SK-N-DZ (cell line): ENCODE measurements at regions not wholly inside any gene's neighbourhood (a gene's known extent, or its start where the extent isn't known, plus 50 kb on each side); places are given as distances from the start of the nearest gene placed in this dataset.
"Not testable (repeated sequence)": the region's sequence is repeated elsewhere in the genome, so short reads cannot be mapped to it uniquely, and the experiment has no call there.

Source experiments
- DNase-seq: peaks from one replicate; pipeline ENCODE4 v3.0.0-alpha.2; 2015; ENCODE audit warnings: low spot score

DNA sequence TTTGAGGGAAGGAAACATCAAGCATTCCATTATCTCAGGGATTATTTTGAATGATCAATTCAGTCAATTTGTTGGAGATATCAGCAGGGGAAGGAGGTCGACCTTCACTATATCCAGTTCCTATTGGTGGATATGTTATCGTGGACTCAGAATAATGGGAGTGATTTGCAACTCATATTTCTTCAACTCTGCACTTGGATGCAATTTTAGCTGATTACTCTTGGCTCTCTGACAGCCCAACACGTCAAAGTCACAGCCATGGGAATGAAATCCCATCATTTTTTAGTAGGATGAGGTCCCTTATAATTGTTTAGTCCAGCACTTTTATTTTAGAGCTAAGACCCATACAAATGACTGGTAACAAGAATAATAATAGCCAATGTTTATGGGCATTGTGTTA, 371.8 kb upstream of the RPS23 start:
- no peak for DNase-seq

DNA sequence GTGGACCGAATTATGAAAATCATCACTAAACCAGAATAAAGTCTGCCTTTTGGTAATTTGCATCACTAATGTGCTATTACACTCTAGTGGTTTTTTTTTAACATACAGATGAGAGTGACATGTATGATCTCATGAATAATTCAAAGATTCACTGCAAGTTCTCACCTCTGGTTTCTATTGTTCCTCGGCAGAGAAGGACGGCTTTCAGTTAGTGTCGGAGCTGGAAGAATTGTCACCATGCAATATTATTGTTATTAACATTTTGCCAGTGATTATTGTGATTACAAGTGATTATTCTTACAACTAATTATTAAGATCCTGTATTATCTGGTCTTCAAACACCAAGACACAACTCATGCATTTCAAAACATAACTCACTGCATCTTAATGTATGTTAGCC, 366.6 kb upstream of the RPS23 start:
- DNase-seq, result no peak

DNA sequence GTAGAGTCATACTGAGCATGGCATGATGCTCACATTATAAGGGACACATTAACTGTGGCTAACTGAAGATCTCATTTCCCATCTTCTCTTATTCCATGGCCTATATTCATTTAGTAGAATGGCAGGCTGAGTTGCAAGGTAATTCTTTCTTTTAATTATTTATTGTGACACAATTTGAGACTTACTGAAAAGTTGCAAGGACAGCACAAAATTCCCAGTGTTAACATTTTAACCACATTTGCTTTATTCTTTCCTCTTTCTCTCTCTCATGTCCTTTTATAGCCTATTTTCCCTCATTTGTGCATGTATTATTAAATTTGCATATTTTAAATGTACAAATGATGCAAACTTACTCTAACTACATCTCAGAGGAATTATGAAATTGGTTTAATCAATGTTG, 366.1 kb upstream of the RPS23 start:
- DNase-seq, result no peak

DNA sequence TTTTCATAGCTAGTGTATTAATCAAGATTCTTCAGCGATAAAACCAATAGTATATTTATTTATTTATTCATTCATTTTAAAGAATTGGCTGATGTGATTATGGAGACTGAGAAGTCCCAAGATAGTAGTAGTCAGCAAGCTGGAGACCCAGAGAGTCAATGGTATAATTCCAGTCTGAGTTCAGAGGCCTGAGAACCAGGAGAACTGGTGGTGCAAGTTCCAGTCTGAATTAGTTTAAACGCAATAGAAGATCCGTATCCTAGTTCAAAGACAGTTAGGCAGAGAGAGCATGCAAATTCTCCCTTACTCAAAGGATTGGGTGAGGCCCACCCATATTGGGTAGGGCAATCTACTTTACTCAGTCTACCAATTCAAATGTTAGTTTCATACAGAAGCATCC, 364.2 kb upstream of the RPS23 start:
- no peak for DNase-seq

DNA sequence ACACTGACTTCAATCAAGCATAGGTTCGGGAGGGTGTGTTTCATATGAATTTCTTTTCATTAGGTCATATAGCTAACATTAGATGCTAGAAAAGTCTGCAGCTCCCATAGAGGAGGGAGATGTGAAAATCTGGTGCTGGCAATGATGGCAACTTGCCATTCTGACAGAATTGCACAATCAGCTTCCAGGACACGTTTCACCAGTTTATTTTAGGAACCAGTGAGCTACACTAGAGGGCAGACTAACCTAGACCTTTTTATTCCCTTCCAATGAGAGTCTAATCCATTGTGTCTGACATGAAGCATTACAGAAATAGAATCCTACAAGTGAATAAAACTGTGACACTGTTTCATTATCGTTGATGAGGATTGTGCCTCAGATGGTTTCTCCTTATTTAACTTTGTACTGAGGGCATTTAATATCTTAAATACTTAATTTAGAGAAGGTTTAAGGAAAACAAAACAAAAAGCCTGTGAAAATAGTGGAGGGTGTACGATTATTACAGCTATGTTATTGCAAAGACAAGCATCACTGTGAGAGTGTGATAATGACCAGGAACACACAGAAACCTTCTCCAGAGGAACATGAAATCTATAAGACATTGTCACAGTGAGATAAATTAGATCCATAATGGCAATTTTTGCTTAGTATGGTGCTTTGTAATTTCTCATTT, 363.3 kb upstream of the RPS23 start:
- peak; percentile 75 for DNase-seq

DNA sequence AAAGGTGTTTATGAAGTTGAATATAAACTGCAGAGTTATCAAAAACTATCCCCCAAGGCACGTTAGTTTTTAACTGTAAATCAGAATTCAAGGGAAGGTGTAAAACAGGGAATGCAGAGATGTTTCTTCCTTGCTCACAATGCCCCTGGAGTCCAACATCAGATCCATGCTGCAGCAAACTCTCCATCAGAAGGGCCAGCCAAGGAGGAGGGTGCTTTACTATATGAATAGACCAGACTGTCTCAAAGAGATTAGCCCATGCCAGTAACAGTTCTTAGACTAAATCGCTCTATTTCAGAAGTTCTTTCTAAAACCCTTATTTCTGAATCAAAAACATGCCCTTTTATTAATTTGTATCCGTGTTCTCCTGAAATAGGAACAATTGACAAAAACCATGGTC, 362.8 kb upstream of the RPS23 start:
- DNase-seq, result peak; percentile 8

DNA sequence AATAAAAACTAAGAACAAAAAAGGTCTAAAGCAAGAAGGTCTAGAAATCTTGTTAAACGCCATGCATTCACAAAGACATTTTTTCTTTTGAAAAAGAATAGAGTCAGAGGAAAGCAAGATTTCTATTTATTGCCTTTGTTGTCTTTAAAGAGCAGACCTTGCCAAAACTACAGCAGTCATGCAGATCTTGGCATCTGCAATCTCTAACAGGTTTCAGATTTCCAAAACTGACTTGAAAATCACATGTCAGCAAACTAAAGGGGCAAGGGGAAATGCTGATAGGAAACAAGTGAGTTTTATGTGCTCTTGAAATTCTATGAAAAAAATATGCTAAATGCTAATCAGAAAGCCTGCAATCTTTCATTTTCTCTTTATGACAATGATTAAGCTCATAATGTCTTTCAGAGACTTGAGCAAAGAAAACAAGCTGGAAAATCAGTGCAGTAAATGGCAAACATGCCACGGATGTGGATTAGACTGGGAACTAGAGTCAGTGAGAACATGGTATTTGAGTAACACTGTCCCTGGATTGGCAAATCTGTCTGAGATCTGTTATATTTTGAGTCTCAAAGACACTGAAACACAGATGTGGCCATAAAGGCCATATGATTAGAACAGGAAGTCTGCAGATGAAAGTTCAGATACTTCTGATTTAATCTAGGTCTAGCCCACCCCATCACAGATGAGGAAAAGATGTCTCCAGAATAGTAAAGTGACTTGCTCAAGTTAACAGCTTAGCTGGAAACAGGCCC, 361.4 kb upstream of the RPS23 start:
- DNase-seq, result peak; percentile 39

DNA sequence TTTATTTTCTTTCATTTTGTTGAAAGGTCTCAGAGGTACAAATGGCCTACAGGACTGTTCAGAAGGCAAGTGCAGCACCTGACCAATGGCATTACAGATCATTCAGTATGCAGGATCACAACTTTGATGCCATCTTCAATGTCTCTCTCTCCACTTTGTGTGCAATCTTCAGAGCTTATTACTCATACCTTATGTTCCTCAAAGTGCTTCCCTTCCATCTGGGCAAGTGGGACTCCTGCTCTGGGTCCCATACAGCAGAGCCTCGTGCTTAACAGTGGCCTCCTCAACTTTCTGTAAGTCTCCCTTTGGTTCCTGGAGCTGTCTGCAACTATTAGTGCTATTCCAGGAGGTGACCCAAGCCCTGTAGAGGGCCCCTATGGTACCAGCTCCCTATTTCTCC, 358.4 kb upstream of the RPS23 start:
- DNase-seq, result no peak

DNA sequence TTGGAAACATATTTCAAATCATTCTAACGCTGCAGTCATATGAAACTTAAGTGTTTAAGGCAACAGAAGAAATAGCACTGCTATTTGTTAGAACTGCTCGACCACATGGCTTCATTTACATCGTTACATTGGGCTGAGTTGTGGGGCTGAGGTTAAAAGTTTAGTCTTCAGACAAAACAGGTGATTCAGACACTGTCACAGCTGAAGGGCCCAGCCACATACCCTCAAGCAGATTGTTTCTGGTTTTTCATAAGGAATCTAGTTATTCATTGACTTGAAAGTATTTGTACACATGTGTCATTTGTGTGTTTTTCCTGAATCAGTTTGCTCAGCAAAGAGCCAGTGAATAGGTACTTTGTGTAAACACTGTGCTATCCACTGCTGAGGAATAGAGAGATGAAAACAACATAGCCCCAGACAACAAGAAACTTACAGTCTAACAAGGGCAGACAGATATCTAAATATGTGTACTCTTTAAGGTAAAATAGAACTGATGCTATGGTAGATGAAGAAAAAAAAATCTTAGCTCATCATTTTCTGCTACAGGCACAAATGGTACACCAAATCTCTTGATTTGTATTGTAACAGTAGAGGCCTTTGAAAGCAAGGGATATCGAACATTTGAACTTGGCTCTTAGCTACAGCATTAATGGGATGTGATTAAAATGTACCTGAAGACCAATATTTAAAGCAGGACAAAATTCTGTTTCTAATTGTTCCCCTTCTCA, 357.6 kb upstream of the RPS23 start:
- no peak for DNase-seq

DNA sequence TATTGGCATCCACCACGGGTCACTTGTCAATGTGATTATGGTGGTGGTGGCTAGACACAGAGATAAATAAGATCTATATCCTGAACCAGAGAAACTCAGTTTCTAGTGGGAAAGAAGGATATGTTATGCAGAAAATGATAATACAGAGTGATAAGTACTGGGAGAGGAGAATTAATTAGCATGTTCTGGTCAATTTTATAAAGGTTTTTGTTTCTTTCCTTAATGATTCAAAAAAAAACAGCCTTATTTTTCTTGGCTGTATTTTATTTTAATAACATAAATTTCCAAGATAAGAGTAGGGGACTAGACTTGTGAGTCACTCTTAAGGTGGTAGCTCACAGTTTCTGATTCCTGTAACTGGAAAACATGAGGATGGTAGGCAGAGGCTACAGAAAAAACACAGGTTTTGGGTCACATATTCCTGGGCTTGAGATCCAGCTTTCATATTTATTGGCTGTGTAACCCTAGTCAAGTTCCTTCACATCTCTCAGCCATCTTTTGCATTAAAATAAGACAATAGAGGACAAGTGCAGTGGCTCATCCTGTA, 350.3 kb upstream of the RPS23 start:
- DNase-seq, result no peak

DNA sequence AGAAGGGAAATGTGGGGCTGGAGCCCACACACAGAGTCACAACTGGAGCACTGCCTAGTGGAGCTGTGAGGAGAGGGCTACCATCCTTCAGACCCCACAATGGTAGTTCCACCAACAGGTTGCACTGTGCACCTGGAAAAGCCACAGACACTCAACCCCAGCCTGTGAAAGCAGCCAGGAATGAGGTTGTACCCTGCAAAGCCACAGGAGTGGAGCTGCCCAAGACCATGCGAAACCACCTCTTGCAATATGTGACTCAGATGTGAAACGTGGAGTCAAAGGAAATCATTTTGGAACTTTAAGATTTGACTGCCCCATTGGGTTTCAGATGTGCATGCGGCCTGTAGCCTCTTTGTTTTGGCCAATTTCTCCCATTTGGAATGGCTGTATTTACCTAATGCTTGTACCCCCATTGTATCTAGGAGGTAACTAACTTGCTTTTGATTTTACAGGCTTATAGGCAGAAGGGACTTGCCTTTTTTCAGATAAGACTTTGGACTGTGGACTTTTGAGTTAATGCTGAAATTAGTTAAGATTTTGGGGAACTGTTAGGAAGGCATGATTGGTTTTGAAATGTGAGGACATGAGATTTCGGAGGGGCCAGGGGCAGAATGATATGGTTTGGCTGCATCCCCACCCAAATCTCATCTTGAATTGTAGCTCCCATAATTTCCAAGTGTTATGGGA, 348.9 kb upstream of the RPS23 start:
- not testable (repeated sequence) for DNase-seq

DNA sequence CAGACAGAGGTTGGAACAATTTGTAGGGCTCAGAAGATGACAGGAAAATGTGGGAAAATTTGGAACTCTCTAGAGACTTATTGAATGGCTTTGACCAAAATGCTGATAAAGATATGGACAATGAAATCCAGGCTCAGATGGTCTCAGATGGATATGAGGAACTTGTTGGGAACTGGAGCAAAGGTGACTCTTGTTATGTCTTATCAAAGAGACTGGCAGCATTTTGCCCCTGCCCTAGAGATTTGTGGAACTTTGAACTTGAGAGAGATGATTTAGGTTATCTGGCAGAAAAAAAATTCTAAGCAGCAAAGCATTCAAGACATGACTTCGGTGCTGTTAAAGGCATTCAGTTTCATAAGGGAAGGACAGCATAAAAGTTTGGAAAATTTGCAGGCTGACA, 347.9 kb upstream of the RPS23 start:
- DNase-seq, result not testable (repeated sequence)

DNA sequence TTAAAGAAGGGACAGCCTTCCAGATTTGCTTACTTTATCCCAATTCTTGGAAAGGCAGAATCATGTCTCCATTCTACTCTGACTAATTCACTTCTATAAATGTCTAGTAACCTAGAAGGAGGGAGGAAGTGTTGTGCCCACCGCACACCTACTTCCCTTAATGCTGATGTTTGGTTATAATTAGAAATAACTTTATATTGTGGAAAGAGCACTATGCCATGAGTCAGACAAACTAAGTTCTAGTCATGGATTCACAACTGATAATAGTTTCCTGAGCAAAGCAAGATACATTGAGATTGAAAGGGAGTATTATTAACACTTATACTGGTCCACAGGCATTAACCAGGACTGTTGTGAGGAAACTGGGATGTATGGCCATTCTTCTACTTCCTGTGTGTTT, 345.9 kb upstream of the RPS23 start:
- DNase-seq, result no peak

DNA sequence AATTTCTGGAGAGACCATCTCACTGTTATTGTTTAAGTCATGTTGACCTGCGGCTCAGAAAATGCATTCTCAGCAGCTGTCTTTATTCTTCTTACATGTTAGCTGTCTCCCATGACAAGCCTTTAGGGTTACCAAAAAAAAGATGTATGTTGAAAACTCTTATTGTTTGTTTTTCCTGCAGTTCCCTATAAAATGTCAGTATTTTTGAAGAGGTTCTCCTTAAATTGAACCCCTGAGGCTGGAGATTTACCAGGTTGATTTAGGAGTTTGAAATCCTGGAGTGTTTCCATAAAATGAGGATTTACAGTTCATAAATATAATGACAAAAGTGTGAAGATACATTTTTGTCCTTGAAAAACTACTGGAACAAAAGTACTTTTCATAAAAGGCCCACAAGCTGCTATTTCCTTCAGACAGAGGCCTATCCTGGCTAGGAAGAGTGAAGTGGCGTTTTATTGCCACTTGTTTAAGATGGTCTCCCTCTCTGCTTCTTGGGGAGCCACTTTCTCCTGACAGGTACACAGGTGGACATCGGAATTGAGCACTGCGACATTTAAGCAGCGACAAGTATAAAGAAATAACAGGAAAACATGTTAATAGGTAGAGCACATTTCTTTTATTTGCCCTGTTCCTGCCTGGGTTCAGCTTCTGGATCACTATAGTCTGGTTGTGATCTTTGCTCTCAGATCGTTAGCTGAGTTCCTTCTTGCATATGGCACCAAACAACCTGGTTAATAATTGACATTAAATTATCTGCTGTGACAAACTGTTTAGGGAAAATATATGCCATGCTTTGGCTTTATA, 344.8 kb upstream of the RPS23 start:
- no peak for DNase-seq

DNA sequence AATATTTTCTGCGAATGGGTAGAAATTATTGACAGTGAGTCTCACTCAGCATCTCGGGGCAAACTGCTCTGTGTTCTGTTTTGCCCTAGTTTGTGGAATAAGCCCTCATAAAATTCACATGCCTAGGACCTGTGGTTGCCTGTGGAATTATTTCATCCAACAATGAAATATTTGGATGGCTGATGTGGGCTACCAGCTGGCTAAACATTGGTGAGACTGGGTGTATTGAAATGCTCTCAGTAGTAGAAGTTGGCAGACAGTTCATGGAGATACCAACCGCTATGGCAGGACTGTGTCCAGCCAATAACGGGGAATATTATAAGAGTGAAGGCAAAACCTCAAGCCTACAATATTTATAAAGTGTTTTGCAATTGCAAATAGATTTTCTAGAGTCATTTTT, 344.1 kb upstream of the RPS23 start:
- no peak for DNase-seq

DNA sequence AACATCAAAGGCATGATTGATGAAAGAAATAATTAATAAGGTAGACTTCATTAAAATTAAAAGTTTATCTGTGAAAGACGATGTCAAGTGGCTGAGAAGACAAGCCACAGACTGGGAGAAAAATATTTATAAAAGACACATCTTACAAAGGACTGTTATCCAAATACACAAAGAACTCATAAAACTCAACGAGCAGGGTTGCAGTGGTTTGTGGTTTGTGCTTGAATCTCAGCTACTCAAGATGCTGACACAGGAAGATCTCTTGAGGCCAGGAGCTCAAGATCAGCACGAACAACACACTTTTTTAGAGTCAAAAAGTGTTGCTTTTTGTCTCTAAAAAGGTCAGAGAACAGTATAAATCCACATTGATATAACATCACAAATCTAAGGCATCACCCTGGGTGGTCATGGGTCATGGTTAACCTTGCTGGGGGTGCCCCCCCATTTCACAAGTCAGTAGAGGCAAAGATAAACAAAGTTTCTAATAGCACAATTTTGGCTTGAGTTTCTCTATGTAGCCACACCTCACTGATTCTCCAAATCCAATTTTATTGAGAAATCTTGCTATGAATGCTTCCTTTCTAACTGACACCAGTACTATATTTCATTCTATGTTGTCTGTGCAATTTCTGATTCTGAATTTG, 342.9 kb upstream of the RPS23 start:
- no peak for DNase-seq

DNA sequence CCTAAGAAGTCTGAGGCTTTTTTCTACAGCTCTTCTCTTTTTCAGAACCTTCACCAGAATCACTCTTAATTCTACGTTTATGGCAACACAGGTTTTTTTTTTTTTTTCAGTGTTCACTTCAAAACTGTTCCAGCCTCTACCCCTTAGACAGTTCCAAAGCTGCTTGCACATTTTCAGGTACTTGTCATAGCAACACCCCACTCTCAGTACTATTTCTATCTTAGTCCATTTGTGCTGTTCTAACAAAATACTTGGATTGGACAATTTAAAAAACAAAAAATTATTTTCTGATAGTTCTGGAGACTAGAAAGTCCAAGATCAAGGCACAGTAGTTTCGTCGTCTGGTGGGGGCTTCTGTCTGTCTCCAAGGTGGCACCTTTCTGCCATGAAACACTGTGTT, 340.9 kb upstream of the RPS23 start:
- no peak for DNase-seq

DNA sequence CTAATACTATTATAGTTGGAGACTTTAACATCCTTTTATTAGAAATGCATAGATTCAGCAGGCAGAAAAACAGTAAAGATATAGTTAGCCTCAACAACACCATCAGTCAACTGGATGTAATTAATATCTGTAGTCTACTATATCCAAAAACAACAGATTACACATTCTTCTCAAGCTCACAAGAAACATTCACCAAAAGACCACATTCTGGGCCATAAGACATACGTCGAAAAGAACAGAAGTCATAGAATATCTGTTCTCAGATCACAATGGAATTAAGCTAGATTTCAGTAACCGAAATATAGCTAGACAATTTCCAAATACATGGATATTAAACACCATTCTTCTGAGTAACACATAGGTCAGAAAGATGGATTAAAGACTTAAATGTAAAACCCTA, 336.6 kb upstream of the RPS23 start:
- no peak for DNase-seq

DNA sequence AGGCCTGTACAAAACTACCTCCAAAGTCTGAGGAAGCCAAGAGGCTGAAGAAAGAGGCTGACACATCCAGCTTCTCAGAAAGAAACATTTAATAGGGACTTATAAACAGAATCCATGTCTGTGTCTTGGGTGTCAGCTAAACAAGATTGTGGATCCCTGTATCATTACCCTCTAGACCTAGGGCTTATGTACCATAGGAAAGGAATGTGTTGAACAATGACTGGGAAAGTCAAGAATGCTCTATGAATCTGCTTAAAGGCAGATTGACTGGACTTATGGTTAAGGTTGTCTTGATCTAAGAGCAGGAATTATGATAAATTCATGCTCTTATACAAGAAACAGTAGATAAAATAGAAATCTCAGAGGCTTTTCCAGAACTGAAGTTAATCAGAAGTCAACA, 335.7 kb upstream of the RPS23 start:
- no peak for DNase-seq

DNA sequence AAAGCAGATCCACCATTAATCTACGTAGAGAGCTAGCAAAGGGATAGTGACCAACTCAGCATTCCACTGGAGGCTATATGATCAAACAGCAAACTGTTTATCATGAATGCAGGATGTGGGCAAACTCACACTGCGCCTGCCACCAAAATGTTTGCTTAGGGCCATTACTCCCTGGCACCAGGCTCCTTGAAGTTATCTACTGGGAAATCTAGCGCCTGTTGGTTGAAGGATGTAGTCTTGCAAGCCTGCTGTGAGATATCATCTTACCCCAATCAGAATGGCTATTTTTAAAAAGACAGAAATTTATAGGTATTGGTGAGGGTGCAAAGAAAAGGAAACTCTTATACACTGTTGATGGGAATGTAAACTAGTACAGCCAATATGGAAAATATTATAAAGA, 332.5 kb upstream of the RPS23 start:
- no peak for DNase-seq
